Suppressor macrophage (primary cell): ENCODE measurements at regions not wholly inside any gene's neighbourhood (a gene's known extent, or its start where the extent isn't known, plus 50 kb on each side); places are given as distances from the start of the nearest gene placed in this dataset.
"Not testable (repeated sequence)": the region's sequence is repeated elsewhere in the genome, so short reads cannot be mapped to it uniquely, and the experiment has no call there.

ENCODE experiments used
- DNase-seq, 4 experiments: peaks; one replicate each; pipeline ENCODE4 v3.0.0-alpha.2; 2020 to 2022

GRCh38 chr2:242009846-242010245, 140.3 kb downstream of the RTP5 start:
- DNase-seq, result not testable (repeated sequence)

- DNase-seq, result peak in 1 of 4 experiments; percentile 24
Observed at GRCh38 chr2:242010252-242011166, 141.0 kb downstream of the RTP5 start.

- DNase-seq, result peak; percentile 42 to 71 (median 57)
Observed at GRCh38 chr2:242011167-242011513, 141.6 kb downstream of the RTP5 start.

- DNase-seq, result no peak
Observed at GRCh38 chr2:242011516-242011915, 142.0 kb downstream of the RTP5 start.

- peak; percentile 30 to 57 (median 52) for DNase-seq
Observed at GRCh38 chr2:242011991-242012764, 142.6 kb downstream of the RTP5 start.

- no peak for DNase-seq
Observed at GRCh38 chr2:242012956-242013764, 143.6 kb downstream of the RTP5 start.

- no peak for DNase-seq
Observed at GRCh38 chr2:242013771-242014170, 144.2 kb downstream of the RTP5 start.

- DNase-seq, result no peak
Observed at GRCh38 chr2:242015108-242016065, 145.9 kb downstream of the RTP5 start.

GRCh38 chr2:242017086-242017485, 147.6 kb downstream of the RTP5 start:
- DNase-seq, result no peak

GRCh38 chr2:242018416-242018815, 148.9 kb downstream of the RTP5 start:
- DNase-seq, result not testable (repeated sequence)

- DNase-seq, result no peak
Observed at GRCh38 chr2:242019344-242019743, 149.8 kb downstream of the RTP5 start.

- peak in 2 of 4 experiments; percentile 15 to 39 for DNase-seq
Observed at GRCh38 chr2:242020196-242021004, 150.9 kb downstream of the RTP5 start.

- DNase-seq, result no peak
Observed at GRCh38 chr2:242022550-242023290, 153.2 kb downstream of the RTP5 start.

- DNase-seq, result no peak
Observed at GRCh38 chr2:242024751-242025355, 155.3 kb downstream of the RTP5 start.

- DNase-seq, result no peak
Observed at GRCh38 chr2:242027676-242028450, 158.3 kb downstream of the RTP5 start.

GRCh38 chr2:242029422-242030225, 160.1 kb downstream of the RTP5 start:
- DNase-seq, result no peak

- no peak for DNase-seq
Observed at GRCh38 chr2:242030226-242030575, 160.7 kb downstream of the RTP5 start.

GRCh38 chr2:242030858-242031257, 161.3 kb downstream of the RTP5 start:
- DNase-seq, result no peak
